ENCODE measurements at regions not wholly inside any gene's neighbourhood (a gene's known extent, or its start where the extent isn't known, plus 50 kb on each side); places are given as distances from the start of the nearest gene placed in this dataset.

DNA sequence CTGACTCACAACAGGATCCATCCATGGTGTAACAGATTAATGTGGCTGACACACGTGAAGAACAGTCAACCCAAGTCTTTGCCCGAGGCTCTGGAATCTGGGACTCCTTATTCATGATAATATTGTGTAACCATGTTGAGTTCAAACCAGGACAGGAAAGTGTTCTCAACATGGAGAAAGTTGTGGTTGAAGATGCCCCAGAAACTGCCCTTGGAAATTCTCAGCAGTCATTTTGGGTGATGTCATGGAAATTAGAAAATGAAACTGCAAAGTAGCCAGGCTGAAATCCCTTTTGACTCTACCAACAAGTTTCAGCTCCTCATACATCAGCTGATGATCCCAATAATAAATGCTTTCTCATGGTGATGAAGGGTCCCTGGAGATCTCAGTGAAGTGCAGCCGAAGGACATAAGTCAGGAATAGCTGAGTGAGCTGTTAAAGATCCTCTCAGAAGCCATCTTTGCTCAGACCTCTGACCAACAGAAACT is 307.7 kb downstream of the TNS1 start:
- no peak for TF ChIP-seq POLR2A (IDR thresholded peaks at IDR 0.05)
- TF ChIP-seq, protein P1, sequence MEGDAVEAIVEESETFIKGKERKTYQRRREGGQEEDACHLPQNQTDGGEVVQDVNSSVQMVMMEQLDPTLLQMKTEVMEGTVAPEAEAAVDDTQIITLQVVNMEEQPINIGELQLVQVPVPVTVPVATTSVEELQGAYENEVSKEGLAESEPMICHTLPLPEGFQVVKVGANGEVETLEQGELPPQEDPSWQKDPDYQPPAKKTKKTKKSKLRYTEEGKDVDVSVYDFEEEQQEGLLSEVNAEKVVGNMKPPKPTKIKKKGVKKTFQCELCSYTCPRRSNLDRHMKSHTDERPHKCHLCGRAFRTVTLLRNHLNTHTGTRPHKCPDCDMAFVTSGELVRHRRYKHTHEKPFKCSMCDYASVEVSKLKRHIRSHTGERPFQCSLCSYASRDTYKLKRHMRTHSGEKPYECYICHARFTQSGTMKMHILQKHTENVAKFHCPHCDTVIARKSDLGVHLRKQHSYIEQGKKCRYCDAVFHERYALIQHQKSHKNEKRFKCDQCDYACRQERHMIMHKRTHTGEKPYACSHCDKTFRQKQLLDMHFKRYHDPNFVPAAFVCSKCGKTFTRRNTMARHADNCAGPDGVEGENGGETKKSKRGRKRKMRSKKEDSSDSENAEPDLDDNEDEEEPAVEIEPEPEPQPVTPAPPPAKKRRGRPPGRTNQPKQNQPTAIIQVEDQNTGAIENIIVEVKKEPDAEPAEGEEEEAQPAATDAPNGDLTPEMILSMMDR (IDR thresholded peaks at IDR 0.05) = no peak
